Left lung (tissue), 4 donors: ENCODE measurements at regions not wholly inside any gene's neighbourhood (a gene's known extent, or its start where the extent isn't known, plus 50 kb on each side); places are given as distances from the start of the nearest gene placed in this dataset.

Source experiments
- ATAC-seq: fragments of 200-7000 bp; cut with Tn5 transposase; one replicate; pipeline ENCODE4 v1.9.1; 2020; ENCODE audit warnings: moderate library complexity
- DNase-seq, 4 donors: peaks; one replicate each; pipeline ENCODE4 v3.0.0-alpha.2; 2013 to 2020
- H3K27ac ChIP-seq, 2 donors: fragments of 200-600 bp; sonication (generic) in 1 of 2; one replicate each; pipeline versions ENCODE4 v1.5.0 to v1.8.0; 2020 to 2021
- H3K27me3 ChIP-seq, 2 donors: fragments of 200-600 bp; sonication (generic) in 1 of 2; one replicate each; pipeline versions ENCODE4 v1.5.0 to v1.8.0; 2020 to 2021
- H3K36me3 ChIP-seq, 2 donors: fragments of 200-600 bp; sonication (generic) in 1 of 2; one replicate each; pipeline versions ENCODE4 v1.5.0 to v1.8.0; 2020 to 2021
- H3K4me1 ChIP-seq, 2 donors: fragments of 200-600 bp; one replicate each; pipeline ENCODE4 v1.8.0; 2021
- H3K4me3 ChIP-seq, 2 donors: fragments of 200-600 bp; sonication (generic) in 1 of 2; one replicate each; pipeline versions ENCODE4 v1.5.0 to v1.8.0; 2020 to 2021; ENCODE audit warnings: mild to moderate bottlenecking in 1 of 2
- H3K9me3 ChIP-seq, 2 donors: fragments of 200-600 bp; sonication (generic) in 1 of 2; one replicate each; pipeline versions ENCODE4 v1.5.0 to v1.8.0; 2020 to 2021
- intact Hi-C, 2 donors: fragments of 100-400 bp; cut with DNase I; formaldehyde crosslinking; loops; one replicate each; pipeline versions ENCODE4 v1.11.2 to v1.14.2; 2022
- TF ChIP-seq, protein P1 (sequence below), 2 donors: fragments of 200-600 bp; sonication (generic) in 1 of 2; IDR thresholded peaks; one replicate each; pipeline versions ENCODE4 v1.5.0 to v1.8.0; 2021; ENCODE audit warnings: antibody characterized with exemption in 2 of 2
- donor health status: DM: no; HTN: yes; CAD: no.
- donor health status: DM: no; HTN: no; CAD: no.

DNA sequence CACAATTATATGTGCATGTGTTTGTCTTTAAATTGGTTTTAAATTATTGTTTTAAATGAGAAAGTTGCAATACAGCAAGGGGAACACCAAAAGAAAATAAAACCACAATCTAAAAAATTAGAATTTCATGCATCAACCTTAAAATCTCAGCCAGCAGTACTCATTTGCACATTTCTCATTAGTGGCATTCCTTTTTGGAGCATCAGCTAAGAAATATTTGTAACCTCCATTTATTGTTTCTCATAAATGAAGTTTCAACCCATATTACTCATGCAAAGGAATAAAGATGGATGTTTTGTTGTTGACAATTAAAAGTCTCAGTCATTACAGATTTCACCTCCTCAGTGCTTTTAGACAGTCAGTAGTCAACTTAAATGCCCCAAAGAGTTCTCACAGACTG is 160.1 kb downstream of the TBX15 start:
- DNase-seq (no peak), ATAC-seq (no peak)
- Histone ChIP-seq H3K9me3 (peaks cover 0 to 5% of the 10 kb centered on the region in 2 donors), H3K4me1 (no peaks in the 10 kb centered on the region), H3K27ac (no peak overlapping the region), H3K4me3 (no peak overlapping the region), H3K36me3 (no peaks in the 10 kb centered on the region), H3K27me3 (no peaks in the 10 kb centered on the region)
- TF ChIP-seq, protein P1, sequence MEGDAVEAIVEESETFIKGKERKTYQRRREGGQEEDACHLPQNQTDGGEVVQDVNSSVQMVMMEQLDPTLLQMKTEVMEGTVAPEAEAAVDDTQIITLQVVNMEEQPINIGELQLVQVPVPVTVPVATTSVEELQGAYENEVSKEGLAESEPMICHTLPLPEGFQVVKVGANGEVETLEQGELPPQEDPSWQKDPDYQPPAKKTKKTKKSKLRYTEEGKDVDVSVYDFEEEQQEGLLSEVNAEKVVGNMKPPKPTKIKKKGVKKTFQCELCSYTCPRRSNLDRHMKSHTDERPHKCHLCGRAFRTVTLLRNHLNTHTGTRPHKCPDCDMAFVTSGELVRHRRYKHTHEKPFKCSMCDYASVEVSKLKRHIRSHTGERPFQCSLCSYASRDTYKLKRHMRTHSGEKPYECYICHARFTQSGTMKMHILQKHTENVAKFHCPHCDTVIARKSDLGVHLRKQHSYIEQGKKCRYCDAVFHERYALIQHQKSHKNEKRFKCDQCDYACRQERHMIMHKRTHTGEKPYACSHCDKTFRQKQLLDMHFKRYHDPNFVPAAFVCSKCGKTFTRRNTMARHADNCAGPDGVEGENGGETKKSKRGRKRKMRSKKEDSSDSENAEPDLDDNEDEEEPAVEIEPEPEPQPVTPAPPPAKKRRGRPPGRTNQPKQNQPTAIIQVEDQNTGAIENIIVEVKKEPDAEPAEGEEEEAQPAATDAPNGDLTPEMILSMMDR (IDR thresholded peaks at IDR 0.05), result no peak
- intact Hi-C loops, result no loop called here

DNA sequence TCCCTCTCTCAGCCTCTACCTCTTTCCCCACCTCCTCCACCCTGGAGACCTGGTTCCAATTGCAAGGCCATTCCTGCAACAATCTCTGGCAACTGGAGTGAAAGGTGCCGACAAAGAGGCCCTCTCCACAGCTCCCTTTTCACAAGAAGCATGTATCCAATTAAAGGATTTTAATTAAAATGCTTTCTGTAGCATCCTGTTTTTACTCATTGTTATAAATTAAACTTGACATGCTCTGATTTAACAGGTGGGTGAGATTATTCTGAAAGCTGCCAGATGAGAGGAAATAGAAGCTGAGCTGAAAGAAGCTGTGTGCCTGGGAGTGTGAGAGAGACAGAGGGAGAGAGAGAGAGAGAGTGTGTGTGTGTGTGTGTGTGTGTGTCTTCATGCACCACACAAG is 160.5 kb downstream of the TBX15 start:
- TF ChIP-seq, protein P1 (IDR thresholded peaks at IDR 0.05), result no peak

DNA sequence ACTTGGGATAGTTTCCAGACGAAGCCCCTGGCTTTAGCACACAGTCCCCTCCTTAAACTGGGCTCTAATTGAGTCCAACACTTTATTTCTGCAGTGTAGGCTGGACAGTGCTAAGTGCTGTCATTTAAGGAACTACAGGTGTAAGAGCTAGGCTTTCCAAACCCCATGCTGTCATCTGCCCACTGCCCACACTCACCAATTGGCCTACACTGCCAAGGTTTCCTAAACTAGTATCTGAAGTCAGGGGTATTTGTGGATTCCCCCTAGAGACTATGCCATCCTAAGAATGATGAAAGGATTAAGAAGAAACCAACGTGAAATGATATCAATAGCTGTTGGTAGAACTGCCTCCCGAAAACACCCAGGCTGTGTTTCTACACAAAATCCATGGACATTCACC is 160.9 kb downstream of the TBX15 start:
- no peaks in the 10 kb centered on the region for H3K4me1 ChIP-seq
- H3K27me3 ChIP-seq, result no peaks in the 10 kb centered on the region
- no peak for DNase-seq
- H3K4me3 ChIP-seq, result no peak overlapping the region
- intact Hi-C loops, result no loop called here
- H3K9me3 ChIP-seq, result peaks cover 0 to 5% of the 10 kb centered on the region in 2 donors
- H3K36me3 ChIP-seq, result no peaks in the 10 kb centered on the region
- no peak overlapping the region for H3K27ac ChIP-seq
- ATAC-seq, result no peak
- TF ChIP-seq, protein P1 (IDR thresholded peaks at IDR 0.05), result no peak

More for the DNA sequence above, 160.5 kb downstream of the TBX15 start:
- Histone ChIP-seq H3K27me3 (no peaks in the 10 kb centered on the region), H3K4me1 (no peaks in the 10 kb centered on the region), H3K36me3 (no peaks in the 10 kb centered on the region), H3K9me3 (peaks cover 0 to 5% of the 10 kb centered on the region in 2 donors), H3K4me3 (no peak overlapping the region), H3K27ac (no peak overlapping the region)
- DNase-seq (no peak), ATAC-seq (no peak)
- intact Hi-C loops, result no loop called here

DNA sequence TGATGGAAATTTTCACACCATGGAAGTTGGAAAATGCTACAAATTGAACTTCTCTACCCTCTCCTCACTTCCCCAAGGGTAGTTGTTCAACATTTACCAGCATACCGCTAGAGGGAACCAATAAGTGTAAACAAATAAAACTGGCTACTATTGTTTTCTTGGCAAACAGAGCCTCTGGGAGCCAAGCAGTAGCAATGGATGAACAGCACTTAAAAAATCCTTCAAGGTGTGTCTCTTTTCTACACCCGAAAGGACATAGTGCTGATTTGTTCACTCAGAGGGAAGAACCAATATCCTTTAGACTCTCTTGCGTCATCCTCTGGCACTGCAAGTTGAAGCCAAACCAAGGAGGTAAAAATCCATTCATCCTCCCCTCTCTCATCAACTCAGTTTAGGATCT is 161.5 kb downstream of the TBX15 start:
- H3K27ac ChIP-seq, result no peak overlapping the region
- H3K4me1 ChIP-seq, result no peaks in the 10 kb centered on the region
- TF ChIP-seq, protein P1 (IDR thresholded peaks at IDR 0.05), result no peak
- H3K9me3 ChIP-seq, result peaks cover 0 to 5% of the 10 kb centered on the region in 2 donors
- H3K4me3 ChIP-seq, result no peak overlapping the region
- intact Hi-C loops, result no loop called here
- no peaks in the 10 kb centered on the region for H3K27me3 ChIP-seq
- ATAC-seq, result no peak
- DNase-seq, result no peak
- H3K36me3 ChIP-seq, result no peaks in the 10 kb centered on the region

DNA sequence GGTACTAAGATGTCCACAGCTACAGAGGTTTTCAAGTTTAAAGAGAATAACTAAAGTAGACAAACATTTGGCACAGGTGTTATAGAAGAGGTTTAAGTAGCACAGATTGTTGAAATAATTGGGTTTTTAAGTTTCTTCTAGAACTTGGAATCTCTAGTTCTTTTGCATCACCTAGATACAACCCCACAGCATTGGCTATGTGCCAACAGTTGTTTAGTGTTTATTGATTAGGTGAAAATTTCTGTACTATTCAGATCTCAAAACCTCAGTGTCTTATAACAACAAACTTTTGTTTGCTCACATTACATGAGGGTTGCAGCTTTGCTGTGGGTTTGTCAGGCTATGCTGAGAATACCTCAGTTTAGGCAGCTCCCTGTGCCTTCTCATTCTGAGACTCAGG is 162.5 kb downstream of the TBX15 start:
- DNase-seq (no peak), ATAC-seq (no peak)
- intact Hi-C loops, result no loop called here
- Histone ChIP-seq H3K27me3 (no peaks in the 10 kb centered on the region), H3K4me1 (no peaks in the 10 kb centered on the region), H3K4me3 (no peak overlapping the region), H3K36me3 (no peaks in the 10 kb centered on the region), H3K9me3 (no peaks in the 10 kb centered on the region), H3K27ac (no peak overlapping the region)
- TF ChIP-seq, protein P1 (IDR thresholded peaks at IDR 0.05), result no peak
